GM12875 (cell line): ENCODE measurements at regions not wholly inside any gene's neighbourhood (a gene's known extent, or its start where the extent isn't known, plus 50 kb on each side); places are given as distances from the start of the nearest gene placed in this dataset.

Experiments
- H3K4me3 ChIP-seq: one replicate; pipeline ENCODE4 v1.5.1; 2011; ENCODE audit warnings: low read depth, low read length, control low read depth
- TF ChIP-seq, protein P1 (sequence below): IDR thresholded peaks from 2 replicates; pipeline ENCODE4 v1.5.1; 2011; ENCODE audit warnings: low read depth, mild to moderate bottlenecking, control low read depth, inconsistent platforms, low read length, moderate library complexity, borderline replicate concordance; ENCODE audit not compliant: insufficient read depth

DNA sequence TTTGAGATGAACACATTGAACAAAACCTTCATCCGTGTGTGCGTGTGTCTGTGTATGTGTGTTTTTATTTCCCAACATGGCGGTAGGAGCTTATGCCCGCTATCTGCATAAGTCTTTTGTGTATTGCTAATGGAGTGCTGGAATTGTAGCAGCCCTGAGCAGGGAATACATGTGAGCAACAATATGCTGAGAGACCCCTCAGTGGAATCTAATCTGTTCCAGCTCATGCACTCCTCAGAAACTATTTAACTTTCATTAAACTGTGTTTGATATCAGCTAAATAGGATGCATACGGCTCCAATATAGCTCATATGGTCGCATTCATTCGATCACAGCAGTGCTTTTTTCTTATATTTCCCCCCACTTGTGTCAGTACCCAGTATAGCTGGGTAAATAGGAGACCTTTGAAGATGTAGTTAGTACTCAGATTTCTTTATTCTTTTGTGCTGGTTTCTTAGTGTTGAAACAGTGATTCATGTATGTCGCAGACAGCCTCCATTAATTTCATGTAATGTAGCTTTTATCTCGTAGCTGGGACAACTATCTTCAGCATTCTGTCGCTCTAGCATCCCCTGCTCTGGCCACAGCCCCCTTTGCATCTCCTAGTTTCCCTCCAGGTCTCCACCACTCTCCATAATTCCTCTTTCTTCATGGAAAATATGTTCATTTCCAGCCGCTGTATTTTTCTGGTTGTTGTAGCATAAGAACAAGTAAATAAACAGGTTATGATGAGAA is 891.2 kb downstream of the BCL11A start:
- H3K4me3 ChIP-seq, result no peak overlapping the region

DNA sequence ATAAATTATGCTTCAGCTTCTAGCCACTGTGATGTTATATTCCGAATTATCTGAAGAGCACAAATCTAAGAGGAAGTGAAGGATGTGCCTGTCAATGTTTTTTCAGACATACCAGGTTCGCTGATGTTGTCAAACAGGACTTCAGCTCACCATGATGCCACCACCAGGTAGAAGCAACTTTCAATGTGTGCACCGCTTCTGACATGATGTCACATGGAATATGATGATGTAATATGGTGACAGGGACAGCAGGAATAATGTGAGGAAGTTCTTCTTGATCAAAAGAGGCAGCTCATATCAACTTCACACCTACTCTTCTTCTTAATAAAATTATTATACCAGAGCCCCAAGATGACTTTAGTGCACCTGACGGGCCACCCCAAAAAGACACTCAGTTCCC is 893.2 kb downstream of the BCL11A start:
- TF ChIP-seq, protein P1, sequence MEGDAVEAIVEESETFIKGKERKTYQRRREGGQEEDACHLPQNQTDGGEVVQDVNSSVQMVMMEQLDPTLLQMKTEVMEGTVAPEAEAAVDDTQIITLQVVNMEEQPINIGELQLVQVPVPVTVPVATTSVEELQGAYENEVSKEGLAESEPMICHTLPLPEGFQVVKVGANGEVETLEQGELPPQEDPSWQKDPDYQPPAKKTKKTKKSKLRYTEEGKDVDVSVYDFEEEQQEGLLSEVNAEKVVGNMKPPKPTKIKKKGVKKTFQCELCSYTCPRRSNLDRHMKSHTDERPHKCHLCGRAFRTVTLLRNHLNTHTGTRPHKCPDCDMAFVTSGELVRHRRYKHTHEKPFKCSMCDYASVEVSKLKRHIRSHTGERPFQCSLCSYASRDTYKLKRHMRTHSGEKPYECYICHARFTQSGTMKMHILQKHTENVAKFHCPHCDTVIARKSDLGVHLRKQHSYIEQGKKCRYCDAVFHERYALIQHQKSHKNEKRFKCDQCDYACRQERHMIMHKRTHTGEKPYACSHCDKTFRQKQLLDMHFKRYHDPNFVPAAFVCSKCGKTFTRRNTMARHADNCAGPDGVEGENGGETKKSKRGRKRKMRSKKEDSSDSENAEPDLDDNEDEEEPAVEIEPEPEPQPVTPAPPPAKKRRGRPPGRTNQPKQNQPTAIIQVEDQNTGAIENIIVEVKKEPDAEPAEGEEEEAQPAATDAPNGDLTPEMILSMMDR, result no peak
- no peak overlapping the region for H3K4me3 ChIP-seq

More for the DNA sequence above, 891.2 kb downstream of the BCL11A start:
- TF ChIP-seq, protein P1, result no peak

DNA sequence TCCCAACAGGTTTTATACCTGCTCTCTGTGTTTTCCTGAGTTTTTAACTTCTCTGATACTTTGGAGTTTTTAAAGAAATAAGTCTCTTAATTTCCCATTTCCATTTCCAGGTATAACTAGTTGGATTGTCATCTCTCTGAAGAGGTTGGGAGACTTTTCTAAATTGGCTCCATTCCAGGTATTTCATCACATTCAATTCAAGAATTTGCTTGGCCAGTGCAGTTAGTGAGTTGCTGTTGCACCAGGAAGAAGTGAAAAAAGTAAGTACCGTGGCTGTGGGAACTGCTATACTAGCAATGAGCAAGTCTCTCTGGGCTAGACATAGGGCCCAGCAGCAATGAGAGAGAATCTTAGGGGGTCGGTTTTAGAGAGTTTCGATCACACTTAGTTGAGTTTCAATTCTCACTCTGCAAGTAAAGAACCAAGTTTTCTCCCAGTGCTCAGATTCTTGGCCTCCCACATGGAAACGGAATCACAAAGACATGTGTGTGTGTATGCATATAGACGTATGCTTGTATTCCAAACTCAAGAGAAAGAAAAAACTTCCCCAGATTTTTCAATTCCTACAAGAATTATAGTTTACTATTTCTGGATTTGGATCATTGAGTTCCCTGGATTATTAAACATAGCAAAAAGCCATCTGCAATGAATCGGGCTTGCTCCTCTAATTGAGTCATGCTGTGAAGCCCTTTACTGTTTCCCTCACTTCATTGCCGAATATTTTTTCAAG is 894.4 kb downstream of the BCL11A start:
- TF ChIP-seq, protein P1, result no peak
- no peak overlapping the region for H3K4me3 ChIP-seq

DNA sequence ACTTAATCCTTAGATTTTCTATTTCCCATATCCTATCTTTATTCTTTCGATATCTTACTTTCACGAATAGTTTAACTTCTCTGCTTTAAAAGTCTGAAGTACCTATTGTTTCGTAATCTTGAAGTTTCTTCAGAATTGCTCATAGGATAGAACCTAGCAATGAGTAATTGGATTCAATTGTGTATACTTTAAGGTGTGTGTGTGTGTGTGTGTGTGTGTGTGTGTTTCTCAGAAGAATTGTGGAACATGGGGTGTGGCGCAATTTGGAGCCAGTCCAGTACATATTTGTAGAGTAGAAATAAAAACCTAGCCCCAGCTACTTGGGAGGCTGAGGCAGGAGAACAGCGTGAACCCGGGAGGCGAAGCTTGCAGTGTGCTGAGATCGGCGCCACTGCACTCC is 897.6 kb downstream of the BCL11A start:
- H3K4me3 ChIP-seq, result no peak overlapping the region
- TF ChIP-seq, protein P1, result no peak

DNA sequence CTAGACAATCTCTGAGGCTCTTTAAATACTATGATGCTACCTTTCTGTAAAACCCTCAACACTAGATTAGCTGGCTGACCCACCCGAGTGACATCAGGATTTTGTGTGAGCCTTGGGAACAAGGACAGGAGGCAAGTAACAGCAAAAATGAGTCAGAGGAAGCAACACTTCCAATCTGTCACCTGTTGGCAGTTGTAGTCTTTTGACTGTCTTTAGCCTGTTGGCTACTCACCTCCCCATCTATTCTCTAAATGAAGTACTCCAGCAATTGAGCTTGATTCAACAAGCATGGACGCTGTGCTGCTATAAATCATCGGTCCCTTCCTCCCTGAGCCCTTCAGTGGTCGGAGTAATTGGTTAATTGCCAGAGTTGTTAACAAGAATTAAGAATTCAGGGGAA is 898.7 kb downstream of the BCL11A start:
- TF ChIP-seq, protein P1, result no peak
- H3K4me3 ChIP-seq, result no peak overlapping the region

DNA sequence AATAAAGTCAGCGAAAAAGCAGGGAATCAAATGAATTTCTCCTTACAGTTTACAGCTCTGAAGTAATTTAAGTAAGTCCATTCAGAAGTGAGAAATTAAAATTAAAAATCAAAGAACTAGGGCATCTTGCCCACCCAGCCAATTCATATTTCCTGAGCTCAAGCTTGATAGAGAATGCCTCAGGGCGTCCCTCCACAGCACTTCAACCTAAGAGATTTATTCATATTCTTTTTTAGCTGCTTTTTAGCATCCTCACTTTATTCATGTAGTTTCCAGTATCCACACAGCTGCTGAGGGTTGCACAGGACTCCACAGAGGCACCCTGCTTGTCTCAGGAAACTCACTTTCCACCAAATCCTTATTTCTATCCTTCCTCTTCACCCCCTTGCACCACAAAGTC is 900.3 kb downstream of the BCL11A start:
- TF ChIP-seq, protein P1, result no peak
- no peak overlapping the region for H3K4me3 ChIP-seq

DNA sequence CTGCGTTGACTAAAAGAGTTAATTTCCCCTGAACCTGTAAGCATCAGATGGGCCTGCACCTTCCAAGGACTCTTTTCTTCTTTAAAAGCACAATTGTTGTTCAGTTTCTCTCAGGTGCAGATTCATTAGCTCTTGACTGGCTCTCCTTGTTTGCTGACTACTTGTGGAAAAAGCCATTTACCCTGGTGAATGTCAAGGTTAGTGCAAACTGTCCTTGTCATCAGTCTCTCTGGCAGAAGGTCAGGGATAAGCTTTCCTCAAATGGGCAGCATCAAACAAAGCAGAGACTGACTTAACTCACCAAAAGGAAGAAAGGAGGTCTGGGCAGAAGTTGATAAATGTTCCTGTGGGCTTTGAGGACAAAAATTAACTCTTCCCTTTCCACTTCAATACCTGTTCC is 922.7 kb downstream of the BCL11A start:
- H3K4me3 ChIP-seq, result no peak overlapping the region
- TF ChIP-seq, protein P1, result no peak
